Spleen (tissue), 11 donors: ENCODE measurements at regions not wholly inside any gene's neighbourhood (a gene's known extent, or its start where the extent isn't known, plus 50 kb on each side); places are given as distances from the start of the nearest gene placed in this dataset.
"Not testable (repeated sequence)": the region's sequence is repeated elsewhere in the genome, so short reads cannot be mapped to it uniquely, and the experiment has no call there.

Source experiments
- DNase-seq: peaks from one replicate; pipeline ENCODE4 v3.0.0-alpha.2; 2020
- H3K27ac ChIP-seq, 8 donors: fragments of 200-600 bp; sonication (generic) in 7 of 8; 1 replicate in 4 of 8; 2 replicates in 4 of 8; pipeline versions ENCODE4 v1.5.0 to v1.8.0; 2016 to 2021; ENCODE audit warnings: inconsistent platforms in 4 of 8, mild to moderate bottlenecking in 4 of 8, moderate library complexity in 1 of 8
- H3K27me3 ChIP-seq, 7 donors: fragments of 200-600 bp; sonication (generic) in 6 of 7; replicated peaks in 1 of 7; 1 replicate in 4 of 7; 2 replicates in 3 of 7; pipeline versions ENCODE4 v1.5.0 to v1.8.0; 2016 to 2021; ENCODE audit warnings: inconsistent platforms in 3 of 7, mild to moderate bottlenecking in 1 of 7
- H3K36me3 ChIP-seq, 6 donors: fragments of 200-600 bp; sonication (generic) in 5 of 6; 1 replicate in 4 of 6; 2 replicates in 2 of 6; pipeline versions ENCODE4 v1.5.0 to v1.8.0; 2016 to 2021; ENCODE audit warnings: inconsistent platforms in 2 of 6
- H3K4me1 ChIP-seq, 6 donors: fragments of 200-600 bp; sonication (generic) in 5 of 6; 1 replicate in 3 of 6; 2 replicates in 3 of 6; pipeline versions ENCODE4 v1.5.0 to v1.8.0; 2016 to 2021; ENCODE audit warnings: inconsistent platforms in 3 of 6
- H3K4me3 ChIP-seq, 8 donors: fragments of 200-600 bp; sonication (generic) in 7 of 8; 1 replicate in 4 of 8; 2 replicates in 4 of 8; pipeline versions ENCODE4 v1.5.0 to v1.8.0; 2016 to 2021; ENCODE audit warnings: inconsistent platforms in 4 of 8, mild to moderate bottlenecking in 4 of 8, moderate library complexity in 2 of 8
- H3K9me3 ChIP-seq, 8 donors: fragments of 200-600 bp; sonication (generic) in 7 of 8; 1 replicate in 4 of 8; 2 replicates in 4 of 8; pipeline versions ENCODE4 v1.5.0 to v1.8.0; 2016 to 2021; ENCODE audit warnings: inconsistent platforms in 4 of 8
- CTCF ChIP-seq, 11 experiments: fragments of 200-600 bp in 7 of 11; fragments of 450-650 bp in 4 of 11; sonication (generic) in 4 of 11; IDR thresholded peaks in 8 of 11; conservative IDR thresholded peaks in 3 of 11; 1 replicate in 7 of 11; 2 replicates in 4 of 11; pipeline versions ENCODE4 v1.4.0 to v1.8.0; 2016 to 2021; ENCODE audit warnings: antibody characterized with exemption in 11 of 11, inconsistent platforms in 4 of 11, mild to moderate bottlenecking in 1 of 11
- POLR2A ChIP-seq, 3 donors: fragments of 450-650 bp; IDR thresholded peaks; one replicate each; pipeline ENCODE4 v1.5.1; 2017; ENCODE audit warnings: antibody characterized with exemption in 3 of 3, mild to moderate bottlenecking in 1 of 3
- POLR2AphosphoS5 ChIP-seq, 3 donors: sonication (generic); formaldehyde crosslinking; IDR thresholded peaks; one replicate each; pipeline ENCODE4 v1.5.1; 2017; ENCODE audit warnings: antibody characterized with exemption in 3 of 3
- WGBS, 5 donors: extraction: QIAGEN DNeasy Blood & Tissue Kit in 3 of 5; methylation state at CpG; one replicate each; pipeline versions ENCODE4 v1.1.5 to v1.1.7; 2013 to 2018; 5-methylcytosine and 5-hydroxymethylcytosine counted together
- intact Hi-C: fragments of 100-400 bp; cut with DNase I; formaldehyde crosslinking; loops from one replicate; pipeline ENCODE4 v1.15.0; 2023; ENCODE audit warnings: low total_unique reads
- donor health status: healthy with polysubstance abuse.
- donor health status: DM: no; HTN: no; CAD: no; lungs with moderate emphysema.
- donor health status: DM: no; HTN: no; CAD: no.
- donor health status: Bipolar disorder and iron deficiency.
- donor health status: healthy.
- donor health status: DM: no; HTN: no; CAD: no.
- donor health status: DM: yes; HTN: yes; CAD: no.

- peaks cover 0 to 19% (median 8%) of the 10 kb centered on the region in 8 donors for H3K9me3 ChIP-seq
- H3K27me3 ChIP-seq, DNase-seq, H3K4me3 ChIP-seq, H3K27ac ChIP-seq, H3K36me3 ChIP-seq, H3K4me1 ChIP-seq, intact Hi-C loops: not testable (repeated sequence)
- WGBS, 5 donors, result 67 to 92% (median 85%) methylated on average over 3 of the region's 3 CpGs
These were observed 330.1 kb upstream of the AR start for GRCh38 chrX:67213686-67214085.

GRCh38 chrX:67207912-67208311, 335.9 kb upstream of the AR start:
- no peak overlapping the region for H3K4me3 ChIP-seq
- H3K27ac ChIP-seq, result no peak overlapping the region
- TF ChIP-seq POLR2A (IDR thresholded peaks at IDR 0.05), result no peak
- TF ChIP-seq CTCF (IDR thresholded peaks at IDR 0.05 in 8 of 11, conservative IDR thresholded peaks at IDR 0.05 in 3 of 11), result no peak
- TF ChIP-seq POLR2AphosphoS5 (IDR thresholded peaks at IDR 0.05), result no peak
- 22 to 60% (median 33%) methylated on average over 4 of the region's 4 CpGs for WGBS, 5 donors
- intact Hi-C loops, result no loop called here
- H3K36me3 ChIP-seq, result no peaks in the 10 kb centered on the region
- H3K9me3 ChIP-seq, result peaks cover 0 to 8% (median 2%) of the 10 kb centered on the region in 8 donors
- DNase-seq, result no peak
- peaks cover 0 to 4% (median 0%) of the 10 kb centered on the region in 7 donors for H3K27me3 ChIP-seq
- H3K4me1 ChIP-seq, result no peaks in the 10 kb centered on the region

DNA sequence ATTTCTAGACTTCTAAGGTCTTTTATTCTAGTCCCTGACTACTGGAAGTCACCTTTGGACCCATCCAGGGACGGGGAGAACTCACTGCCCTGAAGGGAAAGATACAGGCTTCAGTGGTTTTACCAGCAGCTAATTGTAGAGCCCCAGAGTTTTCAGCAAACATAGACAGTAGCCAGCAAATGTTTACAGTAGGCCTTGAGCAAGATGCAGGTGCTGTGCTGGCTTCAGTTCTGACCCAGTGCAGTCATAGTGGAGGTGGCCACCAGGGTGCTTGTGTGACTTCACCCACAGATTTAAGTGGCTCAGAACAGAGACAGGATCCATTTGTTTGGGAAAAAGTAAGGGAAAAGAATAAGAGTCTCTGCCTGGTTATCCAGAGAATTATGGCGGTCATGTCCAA, 384.4 kb upstream of the AR start:
- WGBS, 5 donors, result 65 to 86% (median 66%) methylated on average over 2 of the region's 2 CpGs
- Histone ChIP-seq H3K27ac (no peak overlapping the region), H3K4me1 (no peaks in the 10 kb centered on the region), H3K4me3 (no peak overlapping the region), H3K27me3 (no peaks in the 10 kb centered on the region), H3K9me3 (no peaks in the 10 kb centered on the region), H3K36me3 (no peaks in the 10 kb centered on the region)
- intact Hi-C loops, result no loop called here
- DNase-seq, result no peak
- TF ChIP-seq POLR2AphosphoS5 (IDR thresholded peaks at IDR 0.05) (no peak), CTCF (IDR thresholded peaks at IDR 0.05 in 8 of 11, conservative IDR thresholded peaks at IDR 0.05 in 3 of 11) (no peak), POLR2A (IDR thresholded peaks at IDR 0.05) (no peak)

- no peaks in the 10 kb centered on the region for H3K9me3 ChIP-seq
- no peak for DNase-seq
- H3K27ac ChIP-seq, result no peak overlapping the region
- no peaks in the 10 kb centered on the region for H3K27me3 ChIP-seq
- intact Hi-C loops, result no loop called here
- no peak for TF ChIP-seq POLR2AphosphoS5 (IDR thresholded peaks at IDR 0.05)
- no peak for TF ChIP-seq POLR2A (IDR thresholded peaks at IDR 0.05)
- no peak for TF ChIP-seq CTCF (IDR thresholded peaks at IDR 0.05 in 8 of 11, conservative IDR thresholded peaks at IDR 0.05 in 3 of 11)
- no peaks in the 10 kb centered on the region for H3K4me1 ChIP-seq
- H3K36me3 ChIP-seq, result no peaks in the 10 kb centered on the region
- no peak overlapping the region for H3K4me3 ChIP-seq
- WGBS, 5 donors, result 79 to 88% (median 82%) methylated on average over 9 of the region's 9 CpGs
These were observed 429.2 kb upstream of the AR start for GRCh38 chrX:67114635-67115034.

DNA sequence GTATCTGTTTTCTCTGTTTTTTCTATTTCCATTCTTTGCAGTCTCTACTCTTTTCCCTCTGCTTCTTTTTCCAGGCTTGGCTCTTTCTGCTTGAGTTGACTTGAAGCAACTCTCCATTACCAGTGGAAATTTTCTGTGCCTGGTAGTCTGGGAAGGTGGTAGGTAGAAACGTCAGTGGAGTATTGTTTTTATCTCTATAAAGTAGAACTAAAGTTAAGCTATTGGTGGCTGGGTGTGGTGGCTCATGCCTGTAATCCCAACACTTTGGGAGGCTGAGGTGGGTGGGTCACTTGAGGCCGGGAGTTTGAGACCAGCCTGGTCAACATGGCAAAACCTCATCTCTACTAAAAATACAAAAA, 438.1 kb upstream of the AR start:
- H3K27ac ChIP-seq, result no peak overlapping the region
- H3K9me3 ChIP-seq, result no peaks in the 10 kb centered on the region
- H3K36me3 ChIP-seq, result no peaks in the 10 kb centered on the region
- no peak overlapping the region for H3K4me3 ChIP-seq
- H3K27me3 ChIP-seq, result no peaks in the 10 kb centered on the region
- WGBS, 5 donors, result 62 to 89% (median 82%) methylated on average over 2 of the region's 2 CpGs
- DNase-seq, result no peak
- H3K4me1 ChIP-seq, result no peaks in the 10 kb centered on the region
- intact Hi-C loops, result no loop called here
- no peak for TF ChIP-seq CTCF (IDR thresholded peaks at IDR 0.05 in 8 of 11, conservative IDR thresholded peaks at IDR 0.05 in 3 of 11)
- no peak for TF ChIP-seq POLR2A (IDR thresholded peaks at IDR 0.05)
- TF ChIP-seq POLR2AphosphoS5 (IDR thresholded peaks at IDR 0.05), result no peak
